WTC11 (cell line): ENCODE measurements at regions not wholly inside any gene's neighbourhood (a gene's known extent, or its start where the extent isn't known, plus 50 kb on each side); places are given as distances from the start of the nearest gene placed in this dataset.

ENCODE experiments used
- ATAC-seq: fragments of 200-7000 bp; cut with Tn5 transposase; 2 replicates; pipeline ENCODE4 v1.10.0; 2021; ENCODE audit warnings: mild to moderate bottlenecking, moderate library complexity
- CTCF ChIA-PET: fragments of 300-600 bp; sonication (Branson Sonifier 250); formaldehyde crosslinking; loops from one replicate; lab custom pipeline; 2021; ENCODE audit warnings: antibody characterized with exemption; lab: Charles Lee
- POLR2A ChIA-PET: fragments of 350-600 bp; sonication (Branson Sonifier 250); formaldehyde crosslinking; loops from one replicate; lab custom pipeline; 2021; ENCODE audit warnings: antibody characterized with exemption; lab: Charles Lee
- DNase-seq: peaks from one replicate; pipeline ENCODE4 v3.0.0; 2021; ENCODE audit warnings: low spot score
- H3K27ac Mint-ChIP-seq: 2 replicates; pipeline ENCODE4 v1.8.0; 2021; ENCODE audit warnings: mixed read lengths
- H3K27me3 Mint-ChIP-seq: 2 replicates; pipeline ENCODE4 v1.8.0; 2021; ENCODE audit warnings: low read depth, mild to moderate bottlenecking, moderate library complexity, mixed read lengths
- H3K36me3 Mint-ChIP-seq: 2 replicates; pipeline ENCODE4 v1.8.0; 2021; ENCODE audit warnings: mixed read lengths
- H3K4me1 Mint-ChIP-seq: 2 replicates; pipeline ENCODE4 v1.8.0; 2022; ENCODE audit warnings: mixed read lengths
- H3K4me3 Mint-ChIP-seq: 2 replicates; pipeline ENCODE4 v1.8.0; 2021; ENCODE audit warnings: mild to moderate bottlenecking, moderate library complexity, mixed read lengths
- H3K9me3 Mint-ChIP-seq: 2 replicates; pipeline ENCODE4 v1.8.0; 2021; ENCODE audit warnings: mixed read lengths
- CTCF ChIP-seq: fragments of 200-600 bp; IDR thresholded peaks from 2 replicates; pipeline ENCODE4 v1.8.0; 2022; ENCODE audit warnings: antibody characterized with exemption
- E2F5 ChIP-seq: sonication (generic); formaldehyde crosslinking; IDR thresholded peaks from 2 replicates; pipeline ENCODE4 v1.8.1; 2022; ENCODE audit warnings: mild to moderate bottlenecking, moderate library complexity, missing genetic modification reagents
- ELF4 ChIP-seq: sonication (generic); formaldehyde crosslinking; IDR thresholded peaks from 2 replicates; pipeline ENCODE4 v1.8.1; 2022; ENCODE audit warnings: low read depth, mild to moderate bottlenecking, moderate library complexity, missing genetic modification reagents
- FOXK1 ChIP-seq: sonication (generic); formaldehyde crosslinking; IDR thresholded peaks from 2 replicates; pipeline ENCODE4 v1.8.0; 2022; ENCODE audit warnings: mild to moderate bottlenecking, moderate library complexity, missing genetic modification reagents
- GABPB1 ChIP-seq: sonication (generic); formaldehyde crosslinking; IDR thresholded peaks from 2 replicates; pipeline ENCODE4 v1.8.1; 2023; ENCODE audit warnings: mild to moderate bottlenecking, missing genetic modification reagents
- IRF1 ChIP-seq: sonication (generic); formaldehyde crosslinking; IDR thresholded peaks from 2 replicates; pipeline ENCODE4 v1.8.0; 2023; ENCODE audit warnings: missing genetic modification reagents
- IRF2 ChIP-seq: sonication (generic); formaldehyde crosslinking; IDR thresholded peaks from 2 replicates; pipeline ENCODE4 v1.8.0; 2022; ENCODE audit warnings: low read depth, missing genetic modification reagents, borderline replicate concordance
- PRDM15 ChIP-seq: sonication (generic); formaldehyde crosslinking; IDR thresholded peaks from 2 replicates; pipeline ENCODE4 v1.8.0; 2022; ENCODE audit warnings: missing genetic modification reagents
- RELA ChIP-seq: sonication (generic); formaldehyde crosslinking; IDR thresholded peaks from 2 replicates; pipeline ENCODE4 v1.8.1; 2022; ENCODE audit warnings: missing genetic modification reagents, mild to moderate bottlenecking, borderline replicate concordance
- STAT6 ChIP-seq: sonication (generic); formaldehyde crosslinking; conservative IDR thresholded peaks from 2 replicates; pipeline ENCODE4 v1.8.1; 2023; ENCODE audit warnings: mild to moderate bottlenecking, low read depth, missing genetic modification reagents, moderate library complexity
- ZNF232 ChIP-seq: sonication (generic); formaldehyde crosslinking; IDR thresholded peaks from 2 replicates; pipeline ENCODE4 v1.8.0; 2022; ENCODE audit warnings: mild to moderate bottlenecking, missing genetic modification reagents

GRCh38 chr17:33945646-33946546, 309.2 kb upstream of the CCL2 start:
- no peak for TF ChIP-seq FOXK1 (CRISPR knock-in tag)
- no peak for TF ChIP-seq CTCF
- H3K36me3 Mint-ChIP-seq: no peaks in the 10 kb centered on the region
- ChIA-PET POLR2A (no interaction called here), CTCF (interaction anchor here (0.9 to 3.2 kb wide), 14 partner anchors 9 to 416 kb away, joined by 3 to 18 read pairs (median 5); no protein-coding TSS in a partner anchor)
- H3K27me3 Mint-ChIP-seq: no peaks in the 10 kb centered on the region; the same call in 1 of the 2 replicates
- no peak overlapping the region for H3K27ac Mint-ChIP-seq
- no peak overlapping the region for H3K4me3 Mint-ChIP-seq
- ATAC-seq (no peak), DNase-seq (no peak)
- H3K9me3 Mint-ChIP-seq: no peaks in the 10 kb centered on the region
- H3K4me1 Mint-ChIP-seq: peaks cover 4% of the 10 kb centered on the region; the same call in 1 of the 2 replicates

- Mint-ChIP-seq H3K27me3 (no peaks in the 10 kb centered on the region), H3K36me3 (no peaks in the 10 kb centered on the region), H3K9me3 (no peaks in the 10 kb centered on the region), H3K4me3 (no peak overlapping the region), H3K4me1 (peaks cover 2% of the 10 kb centered on the region; the same call in 1 of the 2 replicates), H3K27ac (no peak overlapping the region)
- ChIA-PET POLR2A (no interaction called here), CTCF (interaction anchor here (0.9 to 3.2 kb wide), 5 partner anchors 20 to 216 kb away, joined by 3 to 18 read pairs (median 4); no protein-coding TSS in a partner anchor)
- no peak for TF ChIP-seq ZNF232 (CRISPR knock-in tag)
- no peak for TF ChIP-seq RELA (CRISPR knock-in tag)
- no peak for TF ChIP-seq IRF1 (CRISPR knock-in tag)
- TF ChIP-seq STAT6 (CRISPR knock-in tag): no peak
- TF ChIP-seq GABPB1: no peak
- no peak for TF ChIP-seq IRF2 (CRISPR knock-in tag)
- no peak for TF ChIP-seq ELF4
- TF ChIP-seq PRDM15 (CRISPR knock-in tag): no peak
- TF ChIP-seq E2F5 (CRISPR knock-in tag): no peak
- DNase-seq (no peak), ATAC-seq (no peak)
Measured at GRCh38 chr17:33947762-33948161, 307.3 kb upstream of the CCL2 start.
